Liver (tissue), 3 donors: ENCODE measurements at regions not wholly inside any gene's neighbourhood (a gene's known extent, or its start where the extent isn't known, plus 50 kb on each side); places are given as distances from the start of the nearest gene placed in this dataset.

ENCODE experiments used
- FOXA1 ChIP-seq: IDR thresholded peaks from 2 replicates; pipeline ENCODE4 v1.6.1; 2016; ENCODE audit warnings: antibody characterized with exemption
- FOXA2 ChIP-seq: IDR thresholded peaks from 2 replicates; pipeline ENCODE4 v1.6.1; 2016; ENCODE audit warnings: antibody characterized with exemption
- GABPA ChIP-seq, 2 donors: IDR thresholded peaks in 1 of 2; conservative IDR thresholded peaks in 1 of 2; 2 replicates each; pipeline ENCODE4 v1.6.1; 2016; ENCODE audit warnings: antibody characterized with exemption in 2 of 2, mild to moderate bottlenecking in 1 of 2, moderate library complexity in 1 of 2
- JUND ChIP-seq, 2 donors: IDR thresholded peaks; 2 replicates each; pipeline ENCODE4 v1.6.1; 2016; ENCODE audit warnings: antibody characterized with exemption in 2 of 2
- NR2F2 ChIP-seq: IDR thresholded peaks from 2 replicates; pipeline ENCODE4 v1.6.1; 2016; ENCODE audit warnings: antibody characterized with exemption
- RAD21 ChIP-seq, 2 donors: IDR thresholded peaks; 2 replicates each; pipeline ENCODE4 v1.6.1; 2016; ENCODE audit warnings: antibody characterized with exemption in 2 of 2, mild to moderate bottlenecking in 2 of 2
- REST ChIP-seq: IDR thresholded peaks from 2 replicates; pipeline ENCODE4 v1.6.1; 2016; ENCODE audit warnings: antibody characterized with exemption, mild to moderate bottlenecking
- SP1 ChIP-seq: IDR thresholded peaks from 2 replicates; pipeline ENCODE4 v1.6.1; 2018; ENCODE audit warnings: antibody characterized with exemption, mild to moderate bottlenecking
- TAF1 ChIP-seq: conservative IDR thresholded peaks from 2 replicates; pipeline ENCODE4 v1.6.1; 2016; ENCODE audit warnings: antibody characterized with exemption, mild to moderate bottlenecking
- YY1 ChIP-seq: IDR thresholded peaks from 2 replicates; pipeline ENCODE4 v1.6.1; 2016; ENCODE audit warnings: antibody characterized with exemption, mild to moderate bottlenecking
- TF ChIP-seq, protein P1 (sequence below): IDR thresholded peaks from 2 replicates; pipeline ENCODE4 v1.6.1; 2016; ENCODE audit warnings: antibody characterized with exemption
- TF ChIP-seq, protein P2 (sequence below): fragments of 150-350 bp; IDR thresholded peaks from 2 replicates; pipeline ENCODE4 v1.5.1; 2017; ENCODE audit warnings: improper control_type of control experiment, low read depth, low read length; ENCODE audit not compliant: missing input control
- TF ChIP-seq, protein P3 (sequence below): IDR thresholded peaks from 2 replicates; pipeline ENCODE4 v1.6.1; 2016; ENCODE audit warnings: antibody characterized with exemption
- TF ChIP-seq, protein P4 (sequence below): IDR thresholded peaks from 2 replicates; pipeline ENCODE4 v1.6.1; 2016; ENCODE audit warnings: antibody characterized with exemption
- donor health status: healthy.
- donor health status: healthy.

DNA sequence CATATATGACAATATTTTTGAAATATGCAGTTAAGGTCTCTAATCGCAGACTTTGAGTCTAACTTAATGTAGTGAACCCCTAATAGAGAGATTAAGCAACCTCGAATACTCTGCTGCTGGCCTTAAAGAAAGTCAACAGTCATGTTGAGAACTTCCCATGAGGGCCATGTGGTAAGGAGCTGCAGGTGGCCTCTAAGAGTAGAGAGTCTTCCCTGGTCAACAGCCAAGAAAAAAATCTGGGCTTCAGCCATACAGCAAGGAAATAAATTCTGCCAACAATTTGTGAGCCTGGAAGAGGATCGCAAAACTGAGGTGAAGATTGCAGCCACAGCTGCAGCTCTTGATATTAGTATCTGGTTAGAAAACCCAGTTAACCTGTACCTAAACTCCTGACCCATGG lies 935.2 kb upstream of the TYRP1 start:
- TF ChIP-seq, protein P1, sequence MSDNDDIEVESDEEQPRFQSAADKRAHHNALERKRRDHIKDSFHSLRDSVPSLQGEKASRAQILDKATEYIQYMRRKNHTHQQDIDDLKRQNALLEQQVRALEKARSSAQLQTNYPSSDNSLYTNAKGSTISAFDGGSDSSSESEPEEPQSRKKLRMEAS = no peak
- TF ChIP-seq, protein P2, sequence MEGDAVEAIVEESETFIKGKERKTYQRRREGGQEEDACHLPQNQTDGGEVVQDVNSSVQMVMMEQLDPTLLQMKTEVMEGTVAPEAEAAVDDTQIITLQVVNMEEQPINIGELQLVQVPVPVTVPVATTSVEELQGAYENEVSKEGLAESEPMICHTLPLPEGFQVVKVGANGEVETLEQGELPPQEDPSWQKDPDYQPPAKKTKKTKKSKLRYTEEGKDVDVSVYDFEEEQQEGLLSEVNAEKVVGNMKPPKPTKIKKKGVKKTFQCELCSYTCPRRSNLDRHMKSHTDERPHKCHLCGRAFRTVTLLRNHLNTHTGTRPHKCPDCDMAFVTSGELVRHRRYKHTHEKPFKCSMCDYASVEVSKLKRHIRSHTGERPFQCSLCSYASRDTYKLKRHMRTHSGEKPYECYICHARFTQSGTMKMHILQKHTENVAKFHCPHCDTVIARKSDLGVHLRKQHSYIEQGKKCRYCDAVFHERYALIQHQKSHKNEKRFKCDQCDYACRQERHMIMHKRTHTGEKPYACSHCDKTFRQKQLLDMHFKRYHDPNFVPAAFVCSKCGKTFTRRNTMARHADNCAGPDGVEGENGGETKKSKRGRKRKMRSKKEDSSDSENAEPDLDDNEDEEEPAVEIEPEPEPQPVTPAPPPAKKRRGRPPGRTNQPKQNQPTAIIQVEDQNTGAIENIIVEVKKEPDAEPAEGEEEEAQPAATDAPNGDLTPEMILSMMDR = no peak
- TF ChIP-seq RAD21 (IDR thresholded peaks at IDR 0.05) (no peak), TAF1 (no peak), GABPA (IDR thresholded peaks at IDR 0.05 in 1 of 2, conservative IDR thresholded peaks at IDR 0.05 in 1 of 2) (no peak), JUND (IDR thresholded peaks at IDR 0.05) (no peak), FOXA1 (no peak), YY1 (no peak), REST (no peak), NR2F2 (no peak), SP1 (no peak), FOXA2 (no peak)
- TF ChIP-seq, protein P3, sequence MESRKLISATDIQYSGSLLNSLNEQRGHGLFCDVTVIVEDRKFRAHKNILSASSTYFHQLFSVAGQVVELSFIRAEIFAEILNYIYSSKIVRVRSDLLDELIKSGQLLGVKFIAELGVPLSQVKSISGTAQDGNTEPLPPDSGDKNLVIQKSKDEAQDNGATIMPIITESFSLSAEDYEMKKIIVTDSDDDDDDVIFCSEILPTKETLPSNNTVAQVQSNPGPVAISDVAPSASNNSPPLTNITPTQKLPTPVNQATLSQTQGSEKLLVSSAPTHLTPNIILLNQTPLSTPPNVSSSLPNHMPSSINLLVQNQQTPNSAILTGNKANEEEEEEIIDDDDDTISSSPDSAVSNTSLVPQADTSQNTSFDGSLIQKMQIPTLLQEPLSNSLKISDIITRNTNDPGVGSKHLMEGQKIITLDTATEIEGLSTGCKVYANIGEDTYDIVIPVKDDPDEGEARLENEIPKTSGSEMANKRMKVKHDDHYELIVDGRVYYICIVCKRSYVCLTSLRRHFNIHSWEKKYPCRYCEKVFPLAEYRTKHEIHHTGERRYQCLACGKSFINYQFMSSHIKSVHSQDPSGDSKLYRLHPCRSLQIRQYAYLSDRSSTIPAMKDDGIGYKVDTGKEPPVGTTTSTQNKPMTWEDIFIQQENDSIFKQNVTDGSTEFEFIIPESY = no peak
- TF ChIP-seq, protein P4, sequence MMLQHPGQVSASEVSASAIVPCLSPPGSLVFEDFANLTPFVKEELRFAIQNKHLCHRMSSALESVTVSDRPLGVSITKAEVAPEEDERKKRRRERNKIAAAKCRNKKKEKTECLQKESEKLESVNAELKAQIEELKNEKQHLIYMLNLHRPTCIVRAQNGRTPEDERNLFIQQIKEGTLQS = no peak
